HUDEP-2 (cell line): ENCODE measurements at regions not wholly inside any gene's neighbourhood (a gene's known extent, or its start where the extent isn't known, plus 50 kb on each side); places are given as distances from the start of the nearest gene placed in this dataset.

ENCODE experiments used
- DNase-seq, 76 experiments: peaks; one replicate each; lab custom pipeline; 2025; ENCODE audit not compliant: unreplicated experiment in 76 of 76; lab: John Stamatoyannopoulos, UW

DNA sequence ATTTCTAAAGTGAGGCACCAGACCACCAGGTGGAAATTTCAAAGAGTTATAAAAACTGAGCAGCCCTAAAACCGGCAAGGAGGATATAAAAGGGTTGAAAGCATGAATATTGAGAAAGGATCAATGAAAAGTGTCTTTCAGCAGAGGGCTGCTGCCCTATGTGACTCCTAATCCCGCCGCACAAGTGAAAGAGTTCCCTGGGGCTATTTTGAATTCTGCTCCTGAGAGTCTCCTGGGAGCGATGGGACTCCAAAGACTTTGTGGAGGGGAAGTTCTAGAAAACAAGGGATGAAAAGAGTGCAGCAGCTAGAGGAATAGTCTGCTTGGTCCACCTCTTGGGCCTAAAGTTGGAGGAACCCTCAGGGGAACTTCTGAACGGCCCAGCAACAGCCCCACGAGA lies 205.2 kb downstream of the SP3 start:
- DNase-seq, result no peak

DNA sequence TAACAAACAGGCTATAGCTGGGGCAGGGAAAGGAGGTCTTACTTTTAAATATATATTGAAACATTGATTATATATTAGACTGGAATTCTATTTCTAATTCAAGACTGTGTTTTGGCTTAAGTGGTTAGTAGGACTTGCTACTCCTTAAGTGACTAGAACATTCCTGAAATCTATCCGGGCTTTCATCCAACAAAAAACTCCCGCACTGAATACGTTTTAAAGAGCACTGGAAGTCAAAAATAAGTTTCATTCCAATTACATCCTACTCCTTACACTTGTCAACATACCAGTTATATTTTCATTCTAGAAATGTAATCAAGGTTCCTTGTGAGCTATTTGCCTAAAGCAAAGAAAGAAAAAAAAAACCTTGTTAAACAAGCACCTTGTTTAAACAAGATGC lies 204.6 kb downstream of the SP3 start:
- DNase-seq, result no peak

DNA sequence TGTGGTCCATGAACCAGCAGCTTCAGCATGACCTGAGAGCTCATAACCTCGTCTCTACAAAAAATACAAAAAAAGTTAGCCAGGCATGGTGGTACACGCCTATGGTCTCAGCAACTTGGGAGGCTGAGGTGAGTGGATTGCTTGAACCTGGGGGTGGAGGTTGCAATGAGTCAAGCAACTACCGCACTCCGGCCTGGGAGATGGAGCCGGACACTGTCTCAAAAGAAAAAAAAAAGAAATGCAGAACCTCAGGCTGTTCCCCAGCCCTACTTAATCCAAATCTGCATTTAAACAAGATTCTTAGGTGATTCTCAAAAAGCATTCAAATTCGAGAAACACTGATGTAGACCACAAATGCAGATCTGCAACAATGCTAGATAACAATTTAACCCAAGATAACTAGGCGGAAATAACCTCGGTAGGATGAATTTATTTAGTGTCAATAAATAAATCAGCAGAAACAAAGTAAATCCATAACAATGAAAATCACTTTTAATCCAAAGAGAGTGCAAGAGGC lies 203.5 kb downstream of the SP3 start:
- no peak for DNase-seq

DNA sequence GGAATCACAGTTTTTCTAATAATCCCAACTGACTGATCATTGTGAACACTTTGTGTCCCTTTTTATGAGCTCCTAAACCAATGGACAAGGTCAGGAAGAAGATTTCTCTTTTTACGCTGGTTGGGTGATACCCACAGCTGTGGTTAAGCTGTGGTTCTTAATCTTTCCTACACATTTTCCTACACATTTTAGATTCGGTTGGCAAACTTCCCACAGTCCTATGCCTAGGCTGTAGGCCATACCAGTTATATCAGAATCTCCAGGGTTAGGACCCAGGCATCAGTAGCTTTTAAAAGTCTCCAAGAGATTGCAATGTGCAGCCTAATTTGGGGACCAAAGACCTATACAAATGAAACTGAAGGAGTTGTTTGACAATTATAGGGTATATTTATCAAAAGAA lies 203.0 kb downstream of the SP3 start:
- DNase-seq, result no peak

DNA sequence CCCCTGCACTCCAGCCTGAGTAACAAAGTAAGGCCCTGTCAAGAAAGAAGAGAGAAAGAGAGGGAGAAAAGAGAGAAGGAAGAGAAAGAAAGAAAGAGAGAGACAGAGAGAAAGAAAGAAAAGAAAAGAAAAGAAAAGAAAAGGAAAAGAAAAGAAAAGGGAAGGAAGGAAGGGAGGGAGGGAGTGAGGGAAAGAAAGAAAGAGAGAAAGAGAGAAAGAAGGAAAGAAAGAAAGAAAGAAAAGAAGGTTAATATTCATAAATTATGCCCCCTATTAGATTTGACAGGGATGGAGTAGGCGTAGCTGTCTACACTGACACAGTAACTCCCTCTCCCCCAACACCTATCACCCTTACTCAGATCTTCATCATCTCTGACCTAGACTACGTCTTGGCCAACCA lies 202.3 kb downstream of the SP3 start:
- DNase-seq, result no peak

DNA sequence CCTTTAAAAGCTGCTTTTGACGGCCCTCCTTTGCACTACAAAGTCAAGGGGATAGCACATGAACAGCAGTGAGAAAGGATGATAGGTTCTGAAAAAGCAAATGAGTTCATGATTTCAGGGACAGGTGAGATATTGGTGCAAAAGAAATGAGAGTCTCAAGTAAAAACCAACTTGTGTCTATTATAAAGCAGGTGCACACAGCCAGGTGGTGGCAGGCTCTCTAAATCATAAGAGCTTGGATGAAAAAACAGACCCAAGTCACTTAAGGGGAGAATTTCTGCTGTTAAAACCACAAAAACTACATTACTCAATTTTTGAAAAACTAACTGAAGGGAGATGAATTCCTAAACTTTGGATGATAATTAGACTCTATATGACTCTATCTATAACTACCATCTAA lies 201.5 kb downstream of the SP3 start:
- DNase-seq, result no peak

DNA sequence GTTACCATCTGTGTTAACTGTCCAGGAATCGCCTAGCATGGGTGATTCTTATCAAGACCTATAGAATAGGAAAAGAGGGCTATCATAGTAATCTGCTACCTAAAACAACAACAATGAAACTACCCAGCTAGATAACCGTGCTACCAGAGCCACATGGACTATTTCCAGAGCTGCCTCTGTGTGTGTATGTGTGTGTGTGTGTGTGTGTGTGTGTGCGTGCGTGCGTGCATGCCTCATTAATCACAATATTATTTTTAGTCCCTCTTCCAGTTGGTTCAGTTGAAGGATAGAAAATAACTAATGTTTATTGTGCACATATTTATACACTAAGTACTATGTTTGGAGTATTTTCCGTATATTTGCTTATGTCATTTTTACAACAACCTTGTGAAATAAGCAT lies 201.1 kb downstream of the SP3 start:
- no peak for DNase-seq

DNA sequence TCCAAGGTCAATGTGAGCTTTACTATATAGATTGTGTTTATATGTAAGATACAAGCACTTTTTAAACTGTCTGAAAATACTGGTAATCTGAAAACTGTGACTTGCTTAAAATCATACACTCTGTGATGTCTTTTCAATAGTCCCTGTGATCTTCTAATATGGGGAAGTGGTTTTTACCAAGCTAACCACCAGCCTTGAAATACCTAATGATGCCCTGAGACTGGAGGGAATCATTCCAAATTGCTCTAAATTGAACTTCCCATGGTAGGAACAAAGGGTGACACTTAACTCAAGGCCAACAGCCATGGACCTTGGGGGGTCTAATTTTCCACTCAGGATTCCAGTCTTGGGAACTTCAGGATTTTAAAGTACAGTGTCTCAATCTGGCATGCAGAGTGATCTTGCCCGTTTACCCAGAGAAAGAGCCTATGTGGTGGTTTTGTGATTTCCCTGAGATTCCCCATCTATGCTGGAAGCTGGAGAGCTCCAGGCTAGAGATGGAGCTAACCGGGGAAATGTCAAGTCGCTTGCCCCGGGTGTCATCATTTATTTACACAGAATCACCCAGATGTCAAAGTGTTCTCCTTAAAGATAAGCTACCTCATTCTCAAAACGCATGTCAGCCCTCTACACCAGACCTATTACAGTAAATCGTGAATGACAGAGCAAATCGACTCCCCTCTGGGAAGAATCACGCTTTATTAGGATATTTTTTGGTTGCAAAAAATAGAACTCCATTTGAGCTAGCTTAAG lies 198.5 kb downstream of the SP3 start:
- no peak for DNase-seq

DNA sequence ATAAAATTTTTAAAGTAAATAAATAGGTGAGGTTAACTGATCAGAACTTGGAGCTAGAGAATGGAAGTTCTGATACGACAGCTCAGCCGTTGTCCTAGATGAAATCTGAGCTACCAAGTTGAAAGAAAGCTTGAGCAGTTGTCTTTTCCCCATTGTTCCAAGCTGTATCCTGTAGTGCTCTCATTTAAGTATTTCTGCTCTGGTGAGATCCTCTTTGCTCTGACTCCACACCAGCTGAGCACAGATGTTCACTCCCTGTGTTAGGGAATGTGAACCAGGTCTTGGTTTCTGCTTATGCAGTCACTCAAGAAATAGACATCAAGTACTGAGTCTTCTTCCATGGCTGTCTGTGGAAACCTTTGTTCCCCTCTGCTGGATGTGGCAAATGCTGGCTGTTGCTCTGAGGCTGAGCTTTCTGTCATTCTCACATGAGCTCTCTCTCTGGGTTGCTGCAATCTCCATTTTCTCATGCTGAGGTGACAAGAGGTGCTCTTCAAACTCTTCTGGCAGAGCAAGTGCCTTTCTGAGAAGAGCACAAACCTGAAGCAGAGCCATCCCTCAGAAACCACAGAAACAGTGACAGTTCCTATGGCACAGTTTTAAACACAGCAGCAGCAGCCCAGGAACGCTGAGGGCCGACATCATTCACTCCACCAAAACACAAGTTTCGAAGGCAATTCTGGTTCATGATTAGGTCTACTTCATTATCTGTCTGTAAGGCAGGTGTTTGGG lies 194.1 kb downstream of the SP3 start:
- no peak for DNase-seq

DNA sequence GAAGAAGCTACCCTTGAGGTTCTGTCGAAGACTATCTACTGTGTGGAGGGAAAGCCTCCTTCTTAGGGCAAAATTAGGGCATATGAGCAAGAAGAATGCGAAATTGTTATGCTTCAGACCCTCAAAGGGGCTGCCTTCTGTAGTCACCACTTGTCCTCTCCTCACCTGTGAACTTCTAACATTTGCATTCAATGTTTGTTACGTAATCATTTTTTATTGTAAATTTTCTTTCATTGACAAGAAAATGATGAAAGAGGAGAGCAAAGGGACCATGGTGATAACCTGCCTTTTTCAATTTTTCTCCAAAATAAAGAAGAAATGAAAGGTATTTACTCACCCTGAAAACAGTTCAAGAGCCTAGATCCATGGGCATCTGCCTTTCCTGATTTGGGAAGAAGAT lies 193.0 kb downstream of the SP3 start:
- DNase-seq, result no peak

DNA sequence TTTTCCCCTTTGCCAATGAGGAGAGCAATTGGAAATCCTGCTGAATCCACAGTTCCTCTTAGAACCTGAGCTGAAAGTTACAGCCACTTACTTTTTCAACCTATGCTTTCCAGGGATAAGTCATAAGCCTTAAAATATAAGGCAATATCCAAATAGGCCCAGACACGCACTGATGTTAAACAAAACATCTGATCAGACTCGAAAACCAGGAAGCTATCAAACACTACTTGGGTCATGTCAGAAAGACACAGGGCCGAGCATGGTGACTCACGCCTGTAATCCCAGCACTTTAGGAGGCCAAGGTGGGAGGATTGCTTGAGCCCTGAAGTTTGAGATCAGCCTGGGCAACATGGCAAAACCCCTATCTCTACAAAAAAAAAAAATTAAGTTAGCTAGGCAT lies 192.1 kb downstream of the SP3 start:
- DNase-seq, result no peak

DNA sequence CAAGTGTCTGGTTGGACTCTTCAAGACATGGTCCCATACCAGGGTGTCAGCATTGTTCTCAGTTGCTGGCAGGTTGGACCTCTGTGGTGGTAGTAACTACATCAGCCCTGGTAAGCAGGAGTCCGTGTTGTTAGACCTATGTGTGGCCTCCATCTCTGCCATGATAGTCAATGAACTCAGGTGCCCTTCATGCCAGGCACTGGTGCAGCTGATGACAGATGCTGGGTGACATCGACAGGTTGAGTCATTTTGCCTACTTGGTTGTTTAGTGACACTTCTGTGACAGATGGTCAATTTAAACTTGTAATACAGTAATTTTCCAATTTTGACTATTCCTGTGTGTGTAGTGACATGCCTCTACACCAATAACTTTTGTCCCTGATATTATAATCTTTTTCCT lies 189.7 kb downstream of the SP3 start:
- DNase-seq, result no peak

DNA sequence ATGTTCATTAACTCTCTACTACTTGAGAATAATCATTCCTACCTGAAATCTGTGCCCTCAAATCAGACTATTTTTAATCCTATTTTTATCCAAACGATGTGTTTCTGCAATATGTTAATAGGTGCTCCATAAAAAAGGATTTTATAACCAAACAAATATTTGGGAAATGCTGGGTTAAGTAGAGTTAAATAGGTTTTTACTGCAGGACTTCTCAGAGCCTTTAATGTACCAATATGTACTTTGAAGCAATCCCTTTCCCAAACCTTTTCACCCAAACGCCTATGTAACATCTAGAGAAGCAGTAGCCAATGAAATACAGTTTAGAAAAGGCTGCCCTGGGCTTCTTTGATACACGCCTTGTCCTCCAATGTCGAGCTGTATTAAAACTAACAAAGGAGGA lies 182.5 kb downstream of the SP3 start:
- DNase-seq, result no peak

DNA sequence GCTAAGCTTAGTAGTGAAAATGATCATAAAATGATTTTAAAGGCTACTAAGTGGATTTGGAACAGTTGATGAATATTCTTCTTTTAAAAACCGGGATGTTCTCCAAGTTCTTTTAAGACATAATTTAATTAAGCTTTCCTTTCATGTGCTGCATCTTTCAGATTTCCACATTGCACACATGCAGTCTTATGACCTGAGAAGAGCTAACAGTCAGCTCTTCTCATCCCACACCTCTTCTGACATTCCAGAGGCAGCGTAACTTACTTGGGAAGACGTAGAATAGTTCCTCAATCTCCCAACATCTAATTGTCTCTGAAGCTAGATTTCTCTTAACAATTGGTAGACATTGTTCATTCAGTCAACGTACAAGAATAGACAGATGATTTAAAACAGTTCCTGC lies 181.8 kb downstream of the SP3 start:
- no peak for DNase-seq

DNA sequence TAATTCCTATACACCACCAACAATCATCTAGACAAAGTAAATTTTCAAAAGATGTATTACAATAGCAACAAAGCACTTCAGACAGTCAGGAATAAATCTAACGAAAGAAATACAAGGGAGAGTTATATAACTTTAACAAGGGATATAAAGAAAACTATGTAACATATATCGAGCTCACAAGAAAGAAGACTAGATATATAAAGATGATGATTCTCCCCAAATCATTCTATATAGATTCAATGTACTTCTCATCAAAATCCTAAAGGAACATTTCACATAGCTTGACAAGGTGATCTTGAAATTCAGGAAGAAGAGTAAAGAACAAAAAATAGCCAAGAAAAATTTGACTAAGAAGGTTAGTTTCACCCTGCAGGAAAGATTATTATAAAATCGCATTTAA lies 179.4 kb downstream of the SP3 start:
- no peak for DNase-seq

DNA sequence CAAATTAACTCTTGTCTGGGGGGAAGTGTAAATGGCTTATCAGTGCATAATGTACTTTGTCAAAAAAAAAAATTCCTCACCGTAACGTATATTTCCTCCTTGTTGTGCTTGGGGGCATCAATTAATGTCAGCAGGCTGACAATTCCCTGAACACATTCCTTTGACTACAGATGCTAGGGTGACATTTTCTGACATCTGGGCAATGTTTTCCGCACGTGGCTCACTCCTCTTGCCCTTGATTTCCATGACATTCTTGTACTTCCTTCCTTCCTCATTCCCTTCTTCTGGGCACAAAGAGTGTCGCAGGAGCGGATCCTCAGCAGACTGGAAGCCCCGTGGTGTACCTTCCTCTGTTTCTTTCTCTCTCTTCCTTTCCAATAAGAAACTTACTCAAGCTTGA lies 173.7 kb downstream of the SP3 start:
- no peak for DNase-seq

DNA sequence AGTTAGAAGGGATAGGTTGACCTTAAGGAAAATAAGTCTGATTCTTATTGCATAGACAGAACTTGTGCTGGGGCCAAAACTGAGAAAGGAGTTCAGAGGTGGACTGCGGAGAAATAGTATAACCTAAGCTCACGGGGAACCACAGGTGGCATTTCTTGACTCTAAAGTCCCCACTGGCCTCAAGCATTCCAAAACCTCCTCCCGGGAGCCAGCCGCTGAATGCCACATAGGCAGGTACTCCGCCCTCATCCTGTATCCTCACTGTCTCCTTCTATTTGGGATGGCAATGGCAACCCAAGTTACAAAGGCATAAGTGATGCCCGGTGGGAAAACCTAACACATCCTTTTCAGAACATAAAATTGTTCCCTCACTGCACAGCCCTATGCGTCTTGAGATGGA lies 173.0 kb downstream of the SP3 start:
- no peak for DNase-seq

DNA sequence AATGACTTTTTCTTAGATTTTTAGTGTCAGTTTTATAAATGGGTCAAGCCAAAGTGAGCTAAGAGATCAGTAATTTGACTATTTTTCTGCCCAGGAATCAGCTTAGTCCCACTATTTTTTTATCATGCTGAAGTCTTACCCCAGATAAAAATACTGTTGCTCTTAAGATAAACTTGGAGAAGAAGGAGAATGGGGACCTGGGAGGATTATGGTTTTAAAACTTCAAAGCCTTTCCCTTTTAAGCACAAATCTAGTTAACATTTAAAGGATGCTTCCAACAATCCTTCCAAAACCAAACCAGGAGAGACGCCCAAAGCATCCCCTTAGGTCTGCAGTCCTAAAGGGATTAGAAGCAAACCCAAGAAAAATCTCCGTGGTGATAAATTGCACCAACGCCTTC lies 172.4 kb downstream of the SP3 start:
- DNase-seq, result no peak

DNA sequence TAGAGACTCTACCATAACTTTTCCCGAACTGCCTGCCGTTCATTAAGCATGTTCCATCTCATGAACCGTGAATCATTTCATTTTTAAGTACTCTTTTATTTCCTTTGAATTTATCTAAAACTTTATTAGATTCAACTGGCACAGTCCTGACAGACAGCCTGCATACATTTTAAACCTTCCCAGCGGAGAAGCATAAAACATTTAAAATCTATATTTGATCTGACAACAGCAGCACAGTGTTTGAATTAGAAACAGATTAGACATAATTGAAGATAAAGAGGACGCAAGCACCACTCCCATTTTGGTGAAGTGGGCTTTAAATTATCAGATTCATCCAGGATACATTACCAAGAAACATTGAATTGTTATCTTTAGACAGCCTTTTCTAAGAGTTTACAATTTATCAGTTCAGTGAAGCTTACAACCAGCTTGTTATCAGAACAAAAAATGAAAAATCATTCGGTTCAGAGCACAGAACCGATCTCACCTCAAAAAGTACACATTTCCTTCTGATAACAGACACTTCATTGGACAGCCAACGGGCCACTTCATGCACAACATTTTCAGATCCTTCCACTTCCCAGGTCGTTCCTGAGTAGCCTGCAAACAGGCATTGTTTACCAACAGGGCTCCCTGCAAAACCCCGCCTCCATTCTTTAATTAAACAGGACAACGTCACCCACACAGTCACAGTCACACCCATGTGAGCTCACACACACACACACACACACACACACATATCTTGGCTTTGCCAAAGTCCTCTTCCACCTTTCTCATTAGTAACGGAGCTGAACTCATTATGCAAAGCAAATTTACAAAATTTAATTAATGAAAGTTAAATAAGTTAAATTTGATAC lies 171.2 kb downstream of the SP3 start:
- DNase-seq, result peak in 22 of 76 experiments; percentile 0 to 57 (median 14)

DNA sequence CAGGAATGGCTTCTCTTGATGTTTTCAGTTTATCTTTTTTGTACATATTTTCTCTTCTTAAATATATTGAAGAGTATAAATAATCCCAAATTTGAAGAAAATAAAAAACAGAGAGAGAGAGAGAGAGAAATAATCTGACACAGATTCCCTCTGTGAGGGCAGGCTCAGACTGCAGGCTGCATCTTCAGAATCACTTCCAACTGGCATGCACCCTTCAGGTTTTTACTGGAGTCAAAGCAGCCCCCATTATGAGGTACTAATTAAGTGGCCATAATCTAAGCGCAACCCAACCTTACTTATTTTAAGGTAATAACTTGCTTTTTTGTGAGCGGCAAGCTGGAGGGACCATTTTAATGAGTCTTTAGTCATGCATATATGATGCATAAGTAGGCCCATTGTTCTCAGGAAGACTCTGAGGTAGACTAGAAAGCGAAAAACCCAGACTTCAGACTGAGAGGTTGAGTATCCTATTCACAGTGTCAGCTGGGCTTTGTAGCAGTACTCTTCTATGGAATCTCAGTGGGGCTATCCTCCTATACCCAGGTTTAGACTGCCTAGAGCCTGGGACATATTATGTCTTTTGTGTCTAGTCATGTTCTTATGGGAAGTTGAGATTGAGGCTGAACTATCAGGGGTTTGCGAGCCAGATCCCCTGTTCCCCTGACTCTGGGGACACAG lies 167.4 kb downstream of the SP3 start:
- no peak for DNase-seq

DNA sequence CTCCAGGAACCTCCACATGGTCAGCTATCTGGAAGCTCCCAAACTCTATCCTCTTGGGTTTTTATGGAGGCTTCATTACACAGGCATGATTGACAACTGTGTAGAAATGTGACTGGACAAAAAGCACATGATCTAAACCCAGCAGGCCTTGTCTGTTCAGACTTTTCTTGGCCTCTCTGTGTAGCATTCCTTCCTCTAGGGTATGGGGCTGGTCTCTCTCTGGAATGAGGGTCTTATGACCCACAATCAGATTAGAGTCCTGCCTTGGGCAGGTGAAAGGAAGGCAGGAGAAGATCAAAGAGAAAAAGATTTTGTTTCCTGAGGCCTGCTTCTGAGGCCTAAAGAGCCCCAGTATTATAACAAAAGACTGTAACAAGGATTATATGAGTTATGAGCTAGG lies 162.7 kb downstream of the SP3 start:
- no peak for DNase-seq
